NCI-H2227 (cell line): ENCODE measurements at regions not wholly inside any gene's neighbourhood (a gene's known extent, or its start where the extent isn't known, plus 50 kb on each side); places are given as distances from the start of the nearest gene placed in this dataset.

ENCODE experiments used
- DNase-seq: peaks from one replicate; lab custom pipeline; 2025; ENCODE audit not compliant: unreplicated experiment; lab: John Stamatoyannopoulos, UW

DNA sequence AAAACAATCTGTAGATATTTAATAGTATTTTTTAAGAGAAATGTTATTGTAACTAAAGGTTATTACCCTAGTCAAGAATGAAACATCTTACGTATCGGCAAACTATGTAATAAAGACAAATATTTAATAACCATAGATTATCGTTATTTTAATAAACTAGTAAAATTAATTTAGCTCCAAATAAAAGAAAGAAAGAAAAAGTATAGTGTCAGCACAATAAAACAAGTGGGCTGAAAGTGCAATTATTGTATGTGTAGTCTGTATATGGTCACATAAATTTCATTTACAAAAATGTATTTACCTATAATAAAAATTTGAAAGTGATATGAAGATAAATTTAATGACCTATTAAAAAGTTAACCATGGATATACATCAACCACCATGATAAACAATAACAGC, 1258.4 kb upstream of the MIR17HG start:
- no peak for DNase-seq

DNA sequence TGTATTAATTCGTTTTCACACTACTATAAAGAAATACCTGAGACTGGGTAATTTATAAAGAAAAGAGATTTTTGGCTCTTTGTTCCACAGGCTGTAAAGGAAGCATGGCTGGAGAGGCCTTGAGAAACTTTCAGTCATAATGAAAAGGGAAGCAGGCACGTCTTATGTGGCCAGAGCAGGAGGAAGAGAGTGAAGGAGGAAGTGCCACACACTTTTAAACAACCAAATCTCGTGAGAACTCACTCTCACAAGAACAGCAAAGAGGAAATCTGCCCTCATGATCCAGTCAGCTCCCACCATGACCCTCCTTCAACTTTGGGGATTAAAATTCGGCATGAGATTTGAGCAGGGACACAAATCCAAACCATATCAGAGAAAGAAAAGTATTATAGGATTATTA, 1255.9 kb upstream of the MIR17HG start:
- no peak for DNase-seq

DNA sequence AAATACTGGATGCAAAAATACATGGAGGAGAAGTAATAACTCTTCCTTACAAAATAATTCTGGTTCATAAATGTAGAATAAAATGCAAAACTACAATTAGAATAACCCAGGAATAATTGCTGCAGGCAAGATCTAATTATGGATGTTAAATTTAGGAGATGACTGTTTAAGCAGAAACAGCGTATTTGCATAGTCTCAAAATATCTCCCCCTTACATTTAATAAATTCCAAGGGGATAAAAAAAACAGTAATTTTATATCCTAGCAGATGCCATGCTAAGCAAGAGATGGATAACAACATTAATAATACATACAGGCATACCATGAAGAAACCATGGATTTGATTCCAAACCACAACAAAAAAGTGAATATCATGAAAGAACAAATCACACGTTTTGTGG, 1253.1 kb upstream of the MIR17HG start:
- DNase-seq: no peak

DNA sequence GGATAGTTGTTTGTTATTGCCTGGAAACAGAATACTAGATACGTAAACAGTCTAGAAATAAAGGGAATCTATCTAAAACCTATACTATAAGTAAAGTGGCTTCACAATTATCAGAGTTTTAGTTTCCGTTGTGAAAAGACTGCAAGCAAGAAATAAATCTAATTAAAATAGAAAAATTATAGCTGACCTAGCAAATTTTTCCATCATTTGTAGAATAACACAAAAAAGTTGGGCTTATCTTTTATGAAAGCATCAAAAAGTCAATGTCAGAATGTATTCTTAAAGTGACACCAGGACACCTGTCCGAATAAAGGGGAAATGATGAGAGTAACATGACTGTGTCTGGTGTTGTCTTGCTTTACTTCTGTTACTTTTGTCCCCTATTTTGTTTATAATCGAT, 1248.9 kb upstream of the MIR17HG start:
- no peak for DNase-seq

DNA sequence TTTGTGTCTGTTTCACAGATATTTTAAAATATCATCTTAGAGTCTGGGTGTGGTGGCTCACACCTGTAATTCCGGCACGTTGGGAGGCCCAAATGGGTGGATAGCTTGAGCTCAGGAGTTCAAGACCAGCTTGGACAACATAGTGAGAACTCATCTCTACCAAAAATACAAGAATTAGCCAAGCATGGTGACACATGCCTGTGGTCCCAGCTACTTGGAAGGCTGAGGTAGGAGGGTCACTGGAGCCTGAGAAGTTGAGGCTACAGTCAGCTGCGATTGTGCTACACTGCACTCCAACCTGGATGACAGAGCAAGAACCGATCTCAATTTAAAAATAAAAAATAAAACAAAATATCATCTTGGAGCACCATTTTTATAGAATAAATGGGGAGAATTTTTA, 1247.6 kb upstream of the MIR17HG start:
- DNase-seq: no peak

DNA sequence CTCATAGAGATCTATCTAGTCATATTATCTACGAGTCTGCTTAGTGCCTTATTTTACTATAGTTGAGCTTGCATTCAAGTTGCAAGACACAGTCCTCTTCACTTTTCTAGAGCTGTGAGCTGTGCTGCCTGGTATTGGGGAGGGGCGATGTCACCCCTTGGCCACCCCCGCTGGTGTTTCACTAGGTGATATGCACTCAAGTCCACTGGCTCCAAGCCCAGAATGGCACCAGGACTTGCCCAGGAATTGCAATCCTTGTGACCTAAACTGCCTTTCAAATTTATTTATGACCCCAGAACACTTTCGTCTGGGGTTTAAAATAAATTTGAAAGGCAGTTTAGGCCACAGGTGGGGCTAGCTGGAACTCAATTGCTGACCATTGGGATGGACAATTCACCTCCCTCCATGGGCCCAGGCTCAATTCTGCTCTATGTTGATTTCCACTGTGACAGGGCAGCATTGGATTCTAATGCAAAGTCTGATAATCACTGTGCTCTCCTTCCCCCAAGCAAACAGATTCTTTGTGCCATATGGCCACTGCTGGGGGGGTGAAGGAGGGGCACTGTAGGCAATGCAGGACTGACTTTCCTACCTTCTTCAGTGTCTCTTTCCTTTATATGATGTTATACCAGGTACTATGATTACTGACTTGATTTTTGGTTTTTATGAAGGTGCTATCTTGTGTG, 1244.2 kb upstream of the MIR17HG start:
- no peak for DNase-seq

DNA sequence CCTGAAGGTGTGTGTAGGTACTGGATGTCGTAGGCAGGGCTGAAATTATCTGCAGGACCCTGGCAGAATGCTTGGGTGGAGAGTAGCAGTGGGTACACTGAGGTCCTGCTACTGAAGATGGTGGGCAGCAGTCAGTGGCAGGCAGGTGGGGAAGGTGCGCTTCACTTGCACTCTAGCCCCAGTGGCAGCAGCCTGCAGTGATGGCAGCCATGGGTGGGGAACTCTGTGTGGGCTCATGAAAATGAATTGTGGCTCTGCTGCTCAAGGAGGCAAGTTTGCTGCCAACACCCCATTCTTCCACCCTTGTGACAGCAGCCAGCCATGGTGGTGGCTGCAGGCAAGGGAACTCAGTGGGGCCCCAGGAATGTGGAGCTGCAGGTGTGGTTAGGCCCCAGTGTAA, 1242.7 kb upstream of the MIR17HG start:
- no peak for DNase-seq

DNA sequence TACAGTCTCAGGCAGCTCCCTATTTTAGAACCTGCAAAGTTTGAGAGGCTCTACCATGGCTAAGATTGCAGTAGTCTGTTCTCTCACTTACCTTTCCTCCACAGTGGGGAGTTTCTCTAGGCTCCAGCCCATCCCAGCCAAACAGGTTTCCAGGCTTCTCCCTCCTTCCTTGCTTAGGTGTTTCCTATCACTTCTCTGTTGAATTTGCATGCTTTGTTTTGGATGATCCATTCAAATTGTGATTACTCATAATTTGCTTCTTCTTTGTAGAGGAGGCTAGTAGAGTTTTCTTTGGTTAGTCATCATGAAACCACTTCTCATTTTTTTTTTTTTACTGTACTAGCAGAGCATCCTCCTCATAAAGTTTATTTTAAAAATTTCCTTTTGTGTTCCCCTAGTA, 1242.2 kb upstream of the MIR17HG start:
- no peak for DNase-seq

DNA sequence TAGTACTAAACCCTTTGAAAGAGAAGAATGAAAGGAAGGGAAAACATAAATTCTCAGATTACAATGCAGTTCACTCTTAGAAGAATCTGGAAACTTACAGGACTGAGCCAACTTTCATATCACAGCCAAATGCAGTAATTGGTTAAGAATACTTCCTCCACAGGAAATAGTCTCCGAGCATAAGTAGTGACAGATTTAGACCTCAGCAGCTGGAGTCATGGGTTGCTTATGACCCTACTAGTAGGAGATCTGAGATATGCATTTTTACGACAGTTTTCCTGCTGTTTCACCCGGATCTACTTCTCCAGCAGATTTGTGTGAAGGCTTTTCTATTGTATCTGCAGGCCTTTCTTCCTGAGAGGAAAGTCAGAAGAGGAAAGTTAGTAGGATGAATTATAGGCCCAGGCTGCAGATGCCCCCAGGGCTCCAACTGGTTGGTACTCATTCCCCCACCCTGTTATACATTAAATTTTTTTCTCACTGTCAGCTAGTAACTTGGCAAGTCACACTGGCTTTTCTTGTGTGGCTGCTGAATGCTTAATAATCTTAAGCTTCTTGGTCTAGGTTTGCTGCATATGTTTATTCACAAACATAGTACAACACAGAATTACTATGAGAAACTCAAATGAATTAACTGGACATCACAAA, 1241.5 kb upstream of the MIR17HG start:
- DNase-seq: no peak

DNA sequence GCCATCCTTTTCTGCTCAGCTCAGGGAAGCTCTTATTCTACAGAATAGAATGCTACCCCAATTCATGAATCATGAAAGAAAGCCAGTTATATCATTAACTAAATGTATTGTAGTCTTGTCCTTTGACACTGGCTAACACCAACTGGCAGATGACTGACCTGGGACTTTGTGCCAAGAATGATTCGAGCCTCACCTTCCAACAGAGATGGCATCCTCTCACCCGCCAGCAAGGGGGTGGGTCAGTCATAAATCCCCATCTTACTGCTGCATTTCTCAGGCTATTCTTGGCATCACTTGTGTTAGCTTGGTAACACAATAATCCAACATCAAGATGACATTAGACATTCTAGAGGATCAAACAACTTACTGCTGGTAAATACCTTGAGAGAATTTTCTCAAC, 1239.8 kb upstream of the MIR17HG start:
- no peak for DNase-seq

DNA sequence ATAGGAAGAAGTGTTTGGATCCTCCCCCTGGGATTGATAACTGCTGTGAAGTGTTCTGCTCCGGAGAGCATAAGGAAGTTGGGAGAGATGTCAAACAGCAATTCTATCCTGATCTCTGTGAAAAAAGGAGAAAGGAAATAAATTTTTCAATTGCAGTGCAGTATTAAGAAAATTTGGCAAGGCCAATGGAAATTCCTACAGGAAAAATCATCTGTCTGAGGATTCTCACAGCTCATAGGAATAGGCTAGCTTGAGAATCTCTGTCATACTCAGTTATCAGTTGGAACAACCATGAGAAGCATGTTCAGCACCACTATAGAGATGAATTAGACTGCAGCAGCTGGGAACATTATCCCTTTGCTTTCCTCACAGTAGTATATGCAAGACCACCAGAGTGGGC, 1238.9 kb upstream of the MIR17HG start:
- DNase-seq: no peak

DNA sequence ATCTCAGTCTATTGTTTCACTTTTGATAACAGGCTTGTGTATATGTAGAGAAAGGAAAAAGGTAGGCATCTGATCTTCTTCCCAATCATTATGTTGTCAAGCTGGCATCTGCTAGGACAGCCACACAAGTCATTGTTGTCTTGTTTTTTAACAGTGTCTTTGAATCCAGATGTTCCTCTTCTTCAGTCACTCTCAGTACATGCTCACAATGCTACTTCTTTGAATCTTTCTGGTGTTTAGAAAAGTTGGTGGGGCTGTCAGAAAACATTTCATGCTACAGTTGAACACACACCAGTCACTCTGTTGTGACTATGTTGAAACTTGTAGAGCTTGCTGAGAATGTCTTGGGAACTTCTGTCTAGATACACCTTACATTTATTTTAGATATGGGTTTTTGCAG, 1231.4 kb upstream of the MIR17HG start:
- no peak for DNase-seq

DNA sequence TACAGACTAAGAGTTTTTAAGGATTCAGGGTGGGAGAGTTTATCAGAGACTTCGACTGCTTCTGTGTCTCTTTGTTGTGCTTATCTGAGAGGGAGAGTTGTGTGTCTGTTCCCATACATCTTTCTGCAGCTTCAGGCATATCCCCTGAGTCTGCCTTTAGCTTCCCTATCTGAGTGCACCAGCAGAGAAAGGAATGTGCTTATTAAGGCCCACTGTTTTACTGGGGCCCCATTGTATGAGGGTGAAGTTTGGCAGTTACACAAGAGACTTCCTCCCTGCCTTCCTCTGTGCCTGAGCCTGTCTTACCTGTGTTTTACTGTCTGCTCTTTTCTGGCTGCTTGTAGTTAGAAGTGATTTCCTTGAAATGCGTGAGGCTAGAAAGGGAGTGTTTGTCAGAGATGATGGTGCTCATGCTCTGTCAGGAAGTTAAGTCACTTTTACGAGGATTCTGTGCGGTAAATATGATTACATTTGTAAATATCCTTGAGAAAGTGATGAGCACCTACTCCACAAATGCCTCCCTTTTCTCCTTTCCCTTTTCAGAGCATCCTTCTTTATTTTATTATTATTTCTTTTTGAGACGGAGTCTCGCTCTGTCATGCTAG, 1228.9 kb upstream of the MIR17HG start:
- DNase-seq: no peak

DNA sequence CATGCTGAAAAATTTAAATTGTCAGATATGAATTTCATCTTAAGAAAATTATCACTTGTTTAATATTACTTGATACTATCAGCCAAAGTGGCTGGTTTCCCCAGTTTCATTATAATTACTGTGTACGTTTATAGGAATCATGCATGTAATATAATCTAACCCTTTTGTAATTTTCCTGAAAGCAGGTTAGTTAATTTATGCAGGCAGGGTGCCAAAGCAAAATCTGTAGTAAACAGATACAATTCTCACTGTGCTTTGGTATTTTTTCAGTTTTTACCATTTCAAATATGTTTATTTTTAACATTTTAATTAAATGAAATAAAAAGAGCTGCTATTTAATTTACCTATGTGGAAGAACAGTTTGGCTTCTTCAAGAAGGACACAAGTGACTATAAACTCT, 1227.5 kb upstream of the MIR17HG start:
- DNase-seq: no peak

DNA sequence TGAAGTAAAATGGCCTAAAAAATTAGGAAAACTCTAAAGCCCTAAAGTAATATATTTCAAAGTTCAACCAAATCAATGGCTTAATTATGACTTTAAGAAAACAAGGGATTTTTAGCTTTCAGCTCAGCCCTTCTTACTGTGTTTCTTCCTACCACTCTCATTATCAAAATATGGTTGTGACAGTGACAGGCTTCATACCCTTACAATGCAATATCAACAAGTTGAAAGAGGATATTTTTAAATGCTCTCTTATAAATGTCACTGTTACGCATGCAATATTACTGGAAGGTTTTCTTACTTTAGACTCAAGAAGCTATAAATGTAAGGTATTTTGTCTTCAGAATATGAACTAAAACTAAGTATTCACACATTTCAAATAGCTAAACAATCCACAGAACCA, 1225.7 kb upstream of the MIR17HG start:
- DNase-seq: no peak

DNA sequence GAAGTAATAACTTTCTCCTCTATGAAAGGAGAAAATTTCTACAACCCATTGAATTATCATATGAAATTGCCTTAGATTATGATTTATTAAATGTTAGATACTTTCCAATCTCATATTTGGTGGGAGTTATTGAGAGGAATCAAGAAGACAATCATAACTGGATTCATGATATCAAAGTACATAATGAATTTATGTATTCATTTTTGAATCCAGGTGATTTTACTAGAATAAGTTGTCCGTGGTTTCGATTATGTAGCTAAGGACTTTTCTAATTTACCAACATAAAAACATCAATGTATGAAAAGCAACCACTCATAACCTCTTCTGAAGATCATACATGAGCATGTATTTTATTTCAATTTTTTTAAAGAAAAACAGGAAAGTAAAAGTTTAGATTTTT, 1225.0 kb upstream of the MIR17HG start:
- DNase-seq: no peak

DNA sequence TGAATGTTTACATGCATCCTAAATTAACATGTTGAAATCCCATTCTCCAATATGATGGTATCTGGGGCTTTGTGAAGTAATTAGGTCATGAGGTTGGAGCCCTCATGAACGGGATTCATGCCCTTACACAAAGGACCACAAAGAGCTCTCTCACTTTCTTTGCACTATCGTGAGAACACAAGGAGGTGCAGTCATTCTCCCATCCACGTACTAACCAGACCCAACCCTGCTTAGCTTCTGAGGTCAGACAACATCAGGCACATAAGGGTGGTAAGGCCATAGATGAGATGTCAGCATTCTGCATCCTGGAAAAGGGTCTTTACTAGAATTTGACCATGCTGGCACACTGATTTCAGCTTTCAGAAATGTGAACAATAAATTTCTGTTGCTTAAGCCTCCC, 1211.9 kb upstream of the MIR17HG start:
- no peak for DNase-seq

DNA sequence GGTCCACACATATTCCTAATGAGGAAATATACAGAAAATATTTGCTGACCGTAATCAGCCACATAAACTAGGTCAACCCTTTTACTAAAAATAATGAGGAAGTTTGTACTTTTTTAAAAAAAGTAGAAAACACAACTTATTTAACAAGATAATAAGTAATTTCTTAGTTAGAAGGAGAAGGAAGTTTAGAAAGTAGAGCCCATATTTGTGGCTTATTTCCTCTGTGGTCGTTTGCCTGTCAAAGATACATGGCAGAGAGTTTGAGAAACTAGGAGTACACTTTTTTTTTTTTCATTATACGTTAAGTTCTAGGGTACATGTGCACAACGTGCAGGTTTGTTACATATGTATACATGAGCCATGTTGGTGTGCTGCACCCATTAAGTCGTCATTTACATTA, 1205.2 kb upstream of the MIR17HG start:
- no peak for DNase-seq

DNA sequence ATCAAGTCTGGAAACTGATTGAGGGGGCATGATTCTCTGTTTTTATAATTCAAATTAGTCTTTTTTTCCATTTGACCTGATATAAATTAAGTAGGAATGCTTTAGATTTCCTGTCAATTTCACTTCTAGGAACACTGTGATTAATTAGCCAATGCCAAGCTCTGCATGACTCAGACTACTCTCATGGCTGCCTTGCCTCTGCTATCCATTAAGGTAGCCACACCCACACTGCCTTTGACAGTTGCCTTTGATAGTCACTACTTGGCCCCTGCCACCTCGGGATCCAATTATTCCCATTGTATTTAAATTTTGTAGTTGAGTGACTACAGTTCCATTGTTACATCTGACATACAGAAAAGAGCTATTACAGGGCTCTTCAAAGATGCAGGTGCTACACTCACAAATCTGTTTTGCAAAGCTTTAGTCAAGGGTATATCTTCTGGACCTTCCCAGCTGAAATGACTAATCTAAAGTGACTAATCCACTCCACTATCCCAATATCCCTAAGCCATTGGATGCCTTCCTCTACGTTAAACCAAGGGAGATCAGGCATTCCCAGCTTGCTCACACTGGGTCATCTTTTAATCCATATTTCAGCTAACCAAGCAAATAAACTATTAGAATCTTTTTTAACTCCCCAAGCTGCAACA, 1193.1 kb upstream of the MIR17HG start:
- no peak for DNase-seq

DNA sequence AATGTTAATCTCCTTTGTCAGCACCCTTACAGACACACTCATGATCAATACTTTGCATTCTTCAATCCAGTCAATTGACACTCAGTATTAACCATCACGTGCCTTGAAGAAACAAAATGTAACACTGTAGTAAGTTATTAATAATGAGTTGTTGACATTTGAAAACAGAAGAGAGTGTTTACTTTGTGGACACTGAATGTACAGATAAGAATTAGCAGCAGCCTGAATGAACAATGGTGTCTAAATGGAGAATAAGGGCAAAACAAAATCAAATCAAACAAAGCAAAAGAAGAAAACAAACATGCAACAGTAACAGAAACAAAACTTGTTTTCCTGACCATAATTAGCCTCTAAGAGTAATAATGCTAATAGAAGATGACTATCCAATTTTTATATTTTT, 1191.1 kb upstream of the MIR17HG start:
- no peak for DNase-seq

DNA sequence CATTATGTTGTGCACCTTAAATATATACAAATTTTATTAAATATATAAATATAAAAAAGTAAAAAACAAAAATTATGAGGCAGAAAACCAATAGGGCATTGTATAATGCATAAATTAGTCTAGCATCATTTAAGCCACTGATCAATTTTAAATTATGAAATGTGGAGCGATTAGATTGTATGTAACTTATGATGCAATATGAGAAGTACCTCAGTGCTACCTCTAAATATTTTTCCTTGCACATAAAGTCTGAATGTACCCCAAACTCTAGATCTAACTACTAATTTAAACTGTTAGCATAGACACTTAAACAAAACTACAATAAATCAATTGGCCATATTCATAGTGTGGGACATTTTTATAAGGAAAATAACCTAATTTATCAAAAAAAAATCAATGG, 1178.5 kb upstream of the MIR17HG start:
- DNase-seq: no peak

DNA sequence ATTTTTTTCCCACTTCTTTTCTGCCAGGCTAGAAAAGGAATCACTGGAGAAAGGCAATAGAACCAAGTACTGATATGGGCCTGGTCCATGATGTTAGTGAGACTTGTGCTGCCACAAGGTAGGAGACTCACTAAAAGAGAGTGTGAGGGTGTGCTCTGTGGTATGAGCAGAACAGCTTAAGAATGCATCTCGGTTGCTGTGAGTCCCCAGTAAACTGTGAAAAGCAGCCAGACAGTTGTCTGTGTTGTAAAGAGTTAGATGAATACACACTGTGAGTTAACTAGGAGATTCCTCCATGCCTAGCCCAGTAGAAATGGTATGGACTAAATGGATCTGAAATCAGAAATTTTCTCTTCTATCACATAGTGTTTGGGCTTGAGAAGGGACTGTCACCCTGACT, 1177.3 kb upstream of the MIR17HG start:
- no peak for DNase-seq
